ENCODE measurements at regions not wholly inside any gene's neighbourhood (a gene's known extent, or its start where the extent isn't known, plus 50 kb on each side); places are given as distances from the start of the nearest gene placed in this dataset.

- DNase-seq = no peak
Observed at GRCh38 chr2:56626927-56627326, 443.1 kb downstream of the CCDC85A start.

GRCh38 chr2:56630286-56630685 lies 446.5 kb downstream of the CCDC85A start:
- DNase-seq = no peak

GRCh38 chr2:56647997-56648396 lies 464.2 kb downstream of the CCDC85A start:
- no peak for DNase-seq

GRCh38 chr2:56648802-56649201 lies 465.0 kb downstream of the CCDC85A start:
- no peak for DNase-seq

- DNase-seq = no peak
Observed at GRCh38 chr2:56654936-56655335, 471.1 kb downstream of the CCDC85A start.

GRCh38 chr2:56656826-56657225 lies 473.0 kb downstream of the CCDC85A start:
- DNase-seq = no peak

GRCh38 chr2:56666777-56667176 lies 483.0 kb downstream of the CCDC85A start:
- DNase-seq = no peak

- DNase-seq = no peak
Observed at GRCh38 chr2:56671973-56672569, 488.3 kb downstream of the CCDC85A start.

GRCh38 chr2:56674084-56674483 lies 490.3 kb downstream of the CCDC85A start:
- DNase-seq = no peak

GRCh38 chr2:56676966-56677365 lies 493.2 kb downstream of the CCDC85A start:
- DNase-seq = no peak

GRCh38 chr2:56680971-56681631 lies 497.3 kb downstream of the CCDC85A start:
- DNase-seq = no peak

GRCh38 chr2:56681659-56682396 lies 498.0 kb downstream of the CCDC85A start:
- no peak for DNase-seq

GRCh38 chr2:56682397-56682760 lies 498.6 kb downstream of the CCDC85A start:
- DNase-seq = no peak

GRCh38 chr2:56684327-56684726 lies 500.5 kb downstream of the CCDC85A start:
- no peak for DNase-seq

- no peak for DNase-seq
Observed at GRCh38 chr2:56685205-56685604, 501.4 kb downstream of the CCDC85A start.

- DNase-seq = no peak
Observed at GRCh38 chr2:56687169-56687568, 503.4 kb downstream of the CCDC85A start.

GRCh38 chr2:56688661-56689060 lies 504.9 kb downstream of the CCDC85A start:
- DNase-seq = no peak

- DNase-seq = no peak
Observed at GRCh38 chr2:56693501-56693900, 509.7 kb downstream of the CCDC85A start.

GRCh38 chr2:56703001-56703400 lies 519.2 kb downstream of the CCDC85A start:
- no peak for DNase-seq

- DNase-seq = no peak
Observed at GRCh38 chr2:56705713-56706112, 521.9 kb downstream of the CCDC85A start.

- DNase-seq = no peak
Observed at GRCh38 chr2:56707218-56707617, 523.4 kb downstream of the CCDC85A start.

GRCh38 chr2:56707650-56708049 lies 523.9 kb downstream of the CCDC85A start:
- DNase-seq = no peak

- DNase-seq = no peak
Observed at GRCh38 chr2:56709181-56709580, 525.4 kb downstream of the CCDC85A start.

- DNase-seq = no peak
Observed at GRCh38 chr2:56713161-56713676, 529.4 kb downstream of the CCDC85A start.
